Esophagus mucosa (tissue), 1 donor: ENCODE measurements at regions not wholly inside any gene's neighbourhood (a gene's known extent, or its start where the extent isn't known, plus 50 kb on each side); places are given as distances from the start of the nearest gene placed in this dataset.

Experiments
- ATAC-seq: fragments of 200-7000 bp; cut with Tn5 transposase; one replicate; pipeline ENCODE4 v1.9.1; 2020
- donor health status: DM: yes; HTN: yes; CAD: no.

GRCh38 chr10:91690996-91691676 lies 58.3 kb upstream of the PPP1R3C start:
- ATAC-seq = peak; percentile 27

GRCh38 chr10:91690412-91690811 lies 57.5 kb upstream of the PPP1R3C start:
- ATAC-seq = no peak

GRCh38 chr10:91689731-91690168 lies 56.9 kb upstream of the PPP1R3C start:
- ATAC-seq = peak; percentile 67

GRCh38 chr10:91684841-91685240 lies 52.0 kb upstream of the PPP1R3C start:
- ATAC-seq = no peak

GRCh38 chr10:91683975-91684374 lies 51.1 kb upstream of the PPP1R3C start:
- peak; percentile 58 for ATAC-seq

- ATAC-seq = no peak
Observed at GRCh38 chr10:91682912-91683311, 50.0 kb upstream of the PPP1R3C start.
